IMR-90 (cell line): ENCODE measurements at regions not wholly inside any gene's neighbourhood (a gene's known extent, or its start where the extent isn't known, plus 50 kb on each side); places are given as distances from the start of the nearest gene placed in this dataset.

Experiments used
- ATAC-seq: fragments of 200-7000 bp; cut with Tn5 transposase; 2 replicates; pipeline ENCODE4 v1.9.1; 2020; ENCODE audit warnings: low read depth, mild to moderate bottlenecking, moderate library complexity
- BruUV-seq: library from RNA; stranded (reverse); fragments of 400-500 nt; replicated peaks from 2 replicates; lab custom pipeline; 2021; lab: Mats Ljungman, UMichigan
- CTCF ChIA-PET: fragments of 300-600 bp; formaldehyde crosslinking; extraction: SDS; loops from one replicate; lab custom pipeline; 2021; ENCODE audit warnings: antibody characterized with exemption; lab: Yijun Ruan, JAX
- POLR2A ChIA-PET: fragments of 300-600 bp; sonication (Branson Sonifier 250); formaldehyde crosslinking; loops from one replicate; lab custom pipeline; 2022; ENCODE audit warnings: antibody characterized with exemption; ENCODE audit not compliant: unreplicated experiment; lab: Charles Lee
- DNase-seq: peaks from one replicate; pipeline ENCODE4 v3.0.0; 2013
- H2AFZ ChIP-seq: replicated peaks from 2 replicates; pipeline ENCODE3; 2013; ENCODE audit warnings: low read length, mild to moderate bottlenecking; ENCODE audit not compliant: poor library complexity
- H2AK5ac ChIP-seq: 2 replicates; pipeline ENCODE4 v1.6.1; 2013; ENCODE audit warnings: low read depth, low read length, inconsistent platforms
- H2AK9ac ChIP-seq: replicated peaks from 2 replicates; pipeline ENCODE3; 2013; ENCODE audit warnings: mild to moderate bottlenecking, low read depth, low read length, moderate library complexity; ENCODE audit not compliant: poor library complexity
- H2BK120ac ChIP-seq: 2 replicates; pipeline ENCODE4 v1.6.1; 2013; ENCODE audit warnings: low read depth, low read length, inconsistent platforms
- H2BK15ac ChIP-seq: 3 replicates; pipeline ENCODE4 v1.6.1; 2013; ENCODE audit warnings: low read depth, low read length, inconsistent platforms
- H2BK20ac ChIP-seq: 2 replicates; pipeline ENCODE4 v1.6.1; 2013; ENCODE audit warnings: low read depth, mild to moderate bottlenecking, inconsistent platforms, low read length, moderate library complexity
- H2BK5ac ChIP-seq: 2 replicates; pipeline ENCODE4 v1.6.1; 2013; ENCODE audit warnings: mild to moderate bottlenecking, low read depth, low read length, inconsistent platforms; ENCODE audit not compliant: poor library complexity, severe bottlenecking
- H3K14ac ChIP-seq: replicated peaks from 2 replicates; pipeline ENCODE4 v1.6.1; 2013; ENCODE audit warnings: low read depth, low read length, inconsistent platforms
- H3K18ac ChIP-seq: 2 replicates; pipeline ENCODE4 v1.6.1; 2013; ENCODE audit warnings: low read depth, low read length, control low read depth
- H3K23ac ChIP-seq: 2 replicates; pipeline ENCODE4 v1.6.1; 2013; ENCODE audit warnings: low read depth, low read length, inconsistent platforms
- H3K27ac ChIP-seq: 2 replicates; pipeline ENCODE4 v1.5.1; 2013; ENCODE audit warnings: mild to moderate bottlenecking, control low read depth, low read length; ENCODE audit not compliant: insufficient read depth
- H3K27me3 ChIP-seq: 2 replicates; pipeline ENCODE4 v1.6.1; 2013; ENCODE audit warnings: low read length; ENCODE audit not compliant: control insufficient read depth, insufficient read depth
- H3K36me3 ChIP-seq: 2 replicates; pipeline ENCODE4 v1.6.1; 2013; ENCODE audit warnings: low read length, mixed read lengths; ENCODE audit not compliant: control insufficient read depth, insufficient read depth
- H3K4ac ChIP-seq: 2 replicates; pipeline ENCODE4 v1.6.1; 2013; ENCODE audit warnings: low read depth, low read length, inconsistent platforms
- H3K4me1 ChIP-seq: 2 replicates; pipeline ENCODE4 v1.6.1; 2013; ENCODE audit warnings: low read length, mixed read lengths; ENCODE audit not compliant: control insufficient read depth, insufficient read depth
- H3K4me2 ChIP-seq: 2 replicates; pipeline ENCODE4 v1.6.1; 2013; ENCODE audit warnings: low read depth, mild to moderate bottlenecking, control low read depth, low read length, moderate library complexity
- H3K4me3 ChIP-seq: 2 replicates; pipeline ENCODE4 v1.5.1; 2013; ENCODE audit warnings: low read depth, mild to moderate bottlenecking, control low read depth, low read length, moderate library complexity; ENCODE audit not compliant: insufficient read depth
- H3K56ac ChIP-seq: 2 replicates; pipeline ENCODE4 v1.6.1; 2013; ENCODE audit warnings: low read length, inconsistent platforms; ENCODE audit not compliant: insufficient read depth; ENCODE audit errors: extremely low read depth
- H3K79me1 ChIP-seq, 2 experiments: 2 replicates each; pipeline ENCODE4 v1.6.1; 2013; ENCODE audit warnings: low read length in 2 of 2, inconsistent platforms in 1 of 2, low read depth in 1 of 2
- H3K9ac ChIP-seq: 2 replicates; pipeline ENCODE4 v1.6.1; 2013; ENCODE audit warnings: low read depth, low read length, control low read depth
- H3K9me1 ChIP-seq: 2 replicates; pipeline ENCODE4 v1.6.1; 2013; ENCODE audit warnings: low read length, inconsistent platforms; ENCODE audit not compliant: insufficient read depth
- H3K9me3 ChIP-seq: 2 replicates; pipeline ENCODE4 v1.6.1; 2013; ENCODE audit warnings: low read length; ENCODE audit not compliant: control insufficient read depth, insufficient read depth
- H4K20me1 ChIP-seq: 2 replicates; pipeline ENCODE4 v1.6.1; 2013; ENCODE audit warnings: low read length, inconsistent platforms; ENCODE audit not compliant: insufficient read depth
- H4K5ac ChIP-seq: 2 replicates; pipeline ENCODE4 v1.6.1; 2013; ENCODE audit warnings: mild to moderate bottlenecking, low read depth, low read length, control low read depth
- H4K8ac ChIP-seq, 2 experiments: 2 replicates each; pipeline ENCODE4 v1.6.1; 2013; ENCODE audit warnings: low read depth in 2 of 2, low read length in 2 of 2, control low read depth in 1 of 2, inconsistent platforms in 1 of 2
- H4K91ac ChIP-seq: 2 replicates; pipeline ENCODE4 v1.6.1; 2013; ENCODE audit warnings: low read depth, low read length, inconsistent platforms; ENCODE audit not compliant: insufficient read depth
- BHLHE40 ChIP-seq: fragments of 150-350 bp; IDR thresholded peaks from 2 replicates; pipeline ENCODE4 v1.6.1; 2016; ENCODE audit warnings: mild to moderate bottlenecking, low read depth, low read length
- CHD1 ChIP-seq: IDR thresholded peaks from 2 replicates; pipeline ENCODE4 v1.6.1; 2012; ENCODE audit warnings: low read depth, low read length, improper control_type of control experiment
- CTCF ChIP-seq: conservative IDR thresholded peaks from 2 replicates; pipeline ENCODE4 v1.5.1; 2012; ENCODE audit warnings: mild to moderate bottlenecking, low read depth, low read length, improper control_type of control experiment
- FOS ChIP-seq: fragments of 150-350 bp; IDR thresholded peaks from 2 replicates; pipeline ENCODE4 v1.6.1; 2016; ENCODE audit warnings: low read depth, low read length
- MAFK ChIP-seq: IDR thresholded peaks from 2 replicates; pipeline ENCODE4 v1.6.1; 2012; ENCODE audit warnings: low read depth, low read length, improper control_type of control experiment
- MAZ ChIP-seq: IDR thresholded peaks from 2 replicates; pipeline ENCODE4 v1.6.1; 2012; ENCODE audit warnings: low read depth, mild to moderate bottlenecking, low read length, improper control_type of control experiment, moderate library complexity, borderline replicate concordance
- POLR2A ChIP-seq: IDR thresholded peaks from 2 replicates; pipeline ENCODE4 v1.6.1; 2012; ENCODE audit warnings: mild to moderate bottlenecking, low read depth, low read length
- RAD21 ChIP-seq: IDR thresholded peaks from 2 replicates; pipeline ENCODE4 v1.6.1; 2012; ENCODE audit warnings: low read length, improper control_type of control experiment
- RCOR1 ChIP-seq: IDR thresholded peaks from 2 replicates; pipeline ENCODE4 v1.6.1; 2012; ENCODE audit warnings: mild to moderate bottlenecking, low read length, improper control_type of control experiment; ENCODE audit not compliant: insufficient replicate concordance
- RFX5 ChIP-seq: IDR thresholded peaks from 2 replicates; pipeline ENCODE4 v1.8.0; 2012; ENCODE audit warnings: low read depth, mild to moderate bottlenecking, low read length, moderate library complexity
- SMC3 ChIP-seq: fragments of 150-350 bp; IDR thresholded peaks from 2 replicates; pipeline ENCODE4 v1.6.1; 2016; ENCODE audit warnings: low read depth, mild to moderate bottlenecking, antibody characterized with exemption, low read length, moderate library complexity
- dilution Hi-C: fragments of 300-500 bp; cut with HindIII; formaldehyde crosslinking; loops from one replicate; pipeline ENCODE4 v1.14.3; 2018; ENCODE audit warnings: low sequenced_read_pairs; ENCODE audit not compliant: unreplicated experiment
- in situ Hi-C: fragments of 300-500 bp; cut with MboI; formaldehyde crosslinking; loops from 3 replicates; pipeline ENCODE4 v1.14.3; 2019; ENCODE audit warnings: low sequenced_read_pairs, inconsistent platforms, mixed read lengths
- intact Hi-C: fragments of 100-400 bp; cut with micrococcal nuclease; formaldehyde crosslinking; loops from 2 replicates; pipeline ENCODE4 v1.10.0; 2022
- TF ChIP-seq, protein P1 (sequence below): fragments of 150-350 bp; IDR thresholded peaks from 2 replicates; pipeline ENCODE4 v1.6.1; 2017; ENCODE audit warnings: mild to moderate bottlenecking, antibody characterized with exemption, low read length, low read depth

- Histone ChIP-seq H2AK9ac (no peak overlapping the region), H3K23ac (no peak overlapping the region), H3K36me3 (no peaks in the 10 kb centered on the region), H2AK5ac (no peak overlapping the region), H3K4me1 (no peaks in the 10 kb centered on the region), H3K9me1 (no peaks in the 10 kb centered on the region), H3K18ac (no peak overlapping the region), H4K8ac (no peak overlapping the region), H3K27ac (no peak overlapping the region), H3K27me3 (no peaks in the 10 kb centered on the region), H3K79me1 (no peaks in the 10 kb centered on the region), H2AFZ (no peak overlapping the region), H3K14ac (no peak overlapping the region), H4K20me1 (no peaks in the 10 kb centered on the region), H2BK5ac (no peak overlapping the region), H2BK20ac (no peak overlapping the region), H2BK120ac (no peak overlapping the region), H3K4me3 (no peak overlapping the region), H2BK15ac (no peak overlapping the region), H3K9ac (no peak overlapping the region), H3K56ac (no peak overlapping the region), H3K4me2 (no peak overlapping the region), H3K9me3 (peaks cover 4% of the 10 kb centered on the region; the same call in 1 of the 2 replicates), H3K4ac (no peak overlapping the region), H4K91ac (no peak overlapping the region), H4K5ac (no peak overlapping the region)
- dilution Hi-C loops: no loop called here
- DNase-seq (no peak), ATAC-seq (no peak)
- POLR2A ChIA-PET: no interaction called here
- no TSS peak for BruUV-seq
- in situ Hi-C loops: no loop called here
- intact Hi-C loops: no loop called here
- CTCF ChIA-PET: no interaction called here
- TF ChIP-seq FOS: no peak
- TF ChIP-seq CHD1: no peak
- TF ChIP-seq RAD21: no peak
- TF ChIP-seq POLR2A: no peak
- no peak for TF ChIP-seq RCOR1
- no peak for TF ChIP-seq BHLHE40
- TF ChIP-seq RFX5: no peak
- no peak for TF ChIP-seq CTCF
- TF ChIP-seq SMC3: no peak
- TF ChIP-seq, protein P1, sequence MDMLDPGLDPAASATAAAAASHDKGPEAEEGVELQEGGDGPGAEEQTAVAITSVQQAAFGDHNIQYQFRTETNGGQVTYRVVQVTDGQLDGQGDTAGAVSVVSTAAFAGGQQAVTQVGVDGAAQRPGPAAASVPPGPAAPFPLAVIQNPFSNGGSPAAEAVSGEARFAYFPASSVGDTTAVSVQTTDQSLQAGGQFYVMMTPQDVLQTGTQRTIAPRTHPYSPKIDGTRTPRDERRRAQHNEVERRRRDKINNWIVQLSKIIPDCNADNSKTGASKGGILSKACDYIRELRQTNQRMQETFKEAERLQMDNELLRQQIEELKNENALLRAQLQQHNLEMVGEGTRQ: no peak
- no peak for TF ChIP-seq MAZ
- TF ChIP-seq MAFK: no peak
These were observed 507.0 kb upstream of the PTGER4 start for GRCh38 chr5:40172721-40173120.
